ENCODE measurements at regions not wholly inside any gene's neighbourhood (a gene's known extent, or its start where the extent isn't known, plus 50 kb on each side); places are given as distances from the start of the nearest gene placed in this dataset.
"Not testable (repeated sequence)": the region's sequence is repeated elsewhere in the genome, so short reads cannot be mapped to it uniquely, and the experiment has no call there.

GRCh38 chr4:75180217-75180616 is 247.3 kb downstream of the PARM1 start:
- no peak for DNase-seq

- no peak for DNase-seq
These were observed 246.6 kb downstream of the PARM1 start for GRCh38 chr4:75179510-75179909.

- peak; percentile 41 for DNase-seq
These were observed 239.6 kb downstream of the PARM1 start for GRCh38 chr4:75172551-75172950.

GRCh38 chr4:75169427-75169826 is 236.5 kb downstream of the PARM1 start:
- DNase-seq: no peak

- no peak for DNase-seq
These were observed 236.1 kb downstream of the PARM1 start for GRCh38 chr4:75169020-75169419.

- DNase-seq: no peak
These were observed 235.6 kb downstream of the PARM1 start for GRCh38 chr4:75168548-75168947.

- DNase-seq: not testable (repeated sequence)
These were observed 232.2 kb downstream of the PARM1 start for GRCh38 chr4:75165100-75165499.

- no peak for DNase-seq
These were observed 225.5 kb downstream of the PARM1 start for GRCh38 chr4:75158451-75158850.

- no peak for DNase-seq
These were observed 222.1 kb downstream of the PARM1 start for GRCh38 chr4:75154994-75155393.

GRCh38 chr4:75146223-75146622 is 213.3 kb downstream of the PARM1 start:
- no peak for DNase-seq

GRCh38 chr4:75144475-75144874 is 211.6 kb downstream of the PARM1 start:
- no peak for DNase-seq

- no peak for DNase-seq
These were observed 209.9 kb downstream of the PARM1 start for GRCh38 chr4:75142850-75143249.

- no peak for DNase-seq
These were observed 209.5 kb downstream of the PARM1 start for GRCh38 chr4:75142382-75142781.

GRCh38 chr4:75141162-75141561 is 208.2 kb downstream of the PARM1 start:
- DNase-seq: no peak

GRCh38 chr4:75137302-75137701 is 204.4 kb downstream of the PARM1 start:
- DNase-seq: no peak

GRCh38 chr4:75135068-75135825 is 202.3 kb downstream of the PARM1 start:
- no peak for DNase-seq

- not testable (repeated sequence) for DNase-seq
These were observed 194.0 kb downstream of the PARM1 start for GRCh38 chr4:75126870-75127269.

- DNase-seq: no peak
These were observed 193.1 kb downstream of the PARM1 start for GRCh38 chr4:75126058-75126457.

GRCh38 chr4:75122424-75123014 is 189.6 kb downstream of the PARM1 start:
- DNase-seq: no peak

- no peak for DNase-seq
These were observed 185.8 kb downstream of the PARM1 start for GRCh38 chr4:75118739-75119138.

- DNase-seq: no peak
These were observed 177.1 kb downstream of the PARM1 start for GRCh38 chr4:75110061-75110460.

GRCh38 chr4:75107755-75108612 is 175.1 kb downstream of the PARM1 start:
- no peak for DNase-seq

- DNase-seq: no peak
These were observed 169.8 kb downstream of the PARM1 start for GRCh38 chr4:75102787-75103085.
